ENCODE measurements at regions not wholly inside any gene's neighbourhood (a gene's known extent, or its start where the extent isn't known, plus 50 kb on each side); places are given as distances from the start of the nearest gene placed in this dataset.
"Not testable (repeated sequence)": the region's sequence is repeated elsewhere in the genome, so short reads cannot be mapped to it uniquely, and the experiment has no call there.

DNA sequence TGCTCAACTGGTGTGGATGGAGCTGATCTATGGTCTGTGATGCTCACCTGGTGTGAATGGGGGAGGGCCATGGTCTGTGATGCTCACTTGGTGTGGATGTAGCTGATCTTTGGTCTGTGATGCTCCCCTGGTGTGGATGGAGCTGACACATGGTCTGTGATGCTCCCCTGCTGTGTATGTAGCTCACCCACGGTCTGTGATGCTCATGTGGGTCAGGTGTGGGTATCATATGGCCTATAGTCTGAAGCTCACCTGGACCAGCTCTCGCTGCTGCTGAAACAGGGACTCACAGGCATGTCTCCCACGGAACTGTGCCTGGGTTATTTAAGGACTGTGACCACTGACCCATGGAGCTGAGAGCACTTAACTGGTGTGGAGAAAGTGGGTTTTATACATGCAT, 109.7 kb downstream of the CRLF2 start:
- DNase-seq: peak; percentile 1

DNA sequence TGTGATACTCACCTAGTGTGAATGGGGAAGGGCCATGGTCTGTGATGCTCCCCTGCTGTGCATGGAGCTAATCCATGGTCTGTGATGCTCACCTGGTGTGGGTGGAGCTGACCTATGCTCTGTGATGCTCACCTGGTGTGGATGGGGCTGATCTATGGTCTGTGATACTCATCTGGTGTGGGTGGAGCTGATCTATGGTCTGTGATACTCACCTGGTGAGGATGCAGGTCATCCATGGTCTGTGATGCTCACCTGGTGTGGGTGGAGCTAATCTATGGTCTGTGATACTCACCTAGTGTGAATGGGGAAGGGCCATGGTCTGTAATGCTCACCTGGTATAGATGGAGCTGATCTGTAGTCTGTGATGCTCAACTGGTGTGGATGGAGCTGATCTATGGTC, 110.2 kb downstream of the CRLF2 start:
- DNase-seq: not testable (repeated sequence)

DNA sequence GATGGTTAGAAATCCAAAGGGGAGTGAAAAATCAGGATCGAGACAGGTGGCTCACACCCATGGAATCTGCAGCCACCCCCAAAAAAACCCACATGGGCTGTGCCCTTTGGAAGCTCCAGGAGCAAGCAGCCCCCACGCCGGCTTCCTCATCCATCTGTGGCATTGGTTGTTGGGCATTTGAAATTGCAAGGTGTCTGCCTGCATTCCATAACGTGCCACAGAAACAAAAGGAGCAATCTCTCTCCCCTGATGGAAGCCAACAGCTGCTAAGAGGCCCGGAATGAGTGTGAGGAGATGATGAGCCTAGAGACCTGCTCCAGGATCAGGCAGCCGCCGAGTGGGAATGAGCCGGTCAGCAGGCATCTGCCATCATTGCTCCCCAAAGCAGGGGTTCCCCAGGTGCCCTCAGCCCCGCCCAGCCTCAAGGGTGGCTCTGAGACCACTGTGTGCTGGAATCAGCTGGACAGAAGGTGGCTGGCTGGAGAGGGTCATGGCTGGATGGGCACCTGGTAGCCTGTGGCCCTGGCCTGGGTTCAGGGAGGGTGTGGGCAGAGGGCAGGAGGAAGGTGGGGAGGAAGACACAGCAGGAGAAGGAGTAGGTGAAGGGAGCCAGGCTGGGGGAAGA, 113.2 kb downstream of the CRLF2 start:
- peak; percentile 9 for DNase-seq

GRCh38 chrX:1097328-1097727, 115.1 kb downstream of the CRLF2 start:
- peak; percentile 4 for DNase-seq

- DNase-seq: peak; percentile 6
Measured at GRCh38 chrX:1094566-1095333, 117.7 kb downstream of the CRLF2 start.

- no peak for DNase-seq
Measured at GRCh38 chrX:1093586-1094421, 118.6 kb downstream of the CRLF2 start.

DNA sequence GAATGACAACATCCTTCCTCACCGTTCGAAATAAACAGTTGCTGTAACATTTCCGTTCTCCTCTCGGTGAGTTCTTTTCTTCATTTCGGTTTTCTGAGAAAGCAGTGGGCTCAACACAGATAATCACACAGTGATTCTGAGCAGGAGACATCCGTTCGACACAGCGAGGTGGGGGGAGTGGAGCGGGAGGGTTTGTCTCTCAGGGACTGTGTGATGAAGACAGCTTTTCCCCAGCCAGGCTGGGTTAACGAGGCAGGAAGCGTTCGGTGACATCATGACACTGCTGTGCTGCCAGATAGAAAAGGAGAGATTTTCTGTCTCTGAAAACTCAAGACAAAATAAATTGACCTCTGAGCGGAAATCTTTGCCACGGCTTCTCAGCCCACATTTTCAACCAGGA, 119.3 kb downstream of the CRLF2 start:
- DNase-seq: peak; percentile 53

GRCh38 chrX:1086444-1087409, 125.7 kb downstream of the CRLF2 start:
- DNase-seq: no peak

DNA sequence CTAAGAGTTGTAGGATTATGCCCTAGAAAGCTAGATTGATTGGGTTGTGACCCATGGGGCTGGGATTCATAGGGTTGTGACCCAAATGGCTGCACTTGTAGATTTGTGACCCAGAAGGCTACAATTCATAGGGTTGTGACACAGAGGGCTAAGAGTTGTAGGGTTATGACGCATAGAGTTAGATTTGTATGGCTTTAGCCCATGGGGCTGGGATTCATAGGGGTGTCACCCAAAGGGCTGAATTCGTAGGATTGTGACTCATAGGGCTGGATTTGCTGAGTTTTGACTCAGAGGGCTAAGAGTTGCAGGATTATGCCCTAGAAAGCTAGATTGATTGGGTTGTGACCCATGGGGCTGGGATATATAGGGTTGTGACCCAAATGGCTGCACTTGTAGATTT, 126.6 kb downstream of the CRLF2 start:
- DNase-seq: not testable (repeated sequence)

GRCh38 chrX:1084689-1085088, 127.8 kb downstream of the CRLF2 start:
- DNase-seq: no peak

- no peak for DNase-seq
Measured at GRCh38 chrX:1076871-1077651, 135.4 kb downstream of the CRLF2 start.

GRCh38 chrX:1075741-1076140, 136.7 kb downstream of the CRLF2 start:
- DNase-seq: no peak

DNA sequence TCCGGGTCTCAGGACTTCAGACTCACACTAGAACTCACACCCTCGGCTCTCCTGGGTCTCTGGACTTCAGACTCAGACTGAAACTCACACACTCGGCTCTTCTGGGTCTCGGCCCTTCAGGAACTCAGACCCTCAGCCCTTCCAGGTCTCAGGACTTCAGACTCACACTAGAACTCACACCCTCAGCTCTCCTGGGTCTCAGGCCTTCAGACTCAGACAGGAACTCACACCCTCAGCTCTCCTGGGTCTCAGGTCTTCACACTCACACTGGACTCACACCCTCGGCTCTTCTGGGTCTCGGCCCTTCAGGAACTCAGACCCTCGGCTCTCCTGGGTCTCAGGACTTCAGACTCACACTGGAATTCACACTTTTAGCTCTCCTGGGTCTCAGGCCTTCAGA, 137.3 kb downstream of the CRLF2 start:
- no peak for DNase-seq

- no peak for DNase-seq
Measured at GRCh38 chrX:1074755-1075154, 137.7 kb downstream of the CRLF2 start.

GRCh38 chrX:1074172-1074571, 138.3 kb downstream of the CRLF2 start:
- no peak for DNase-seq

DNA sequence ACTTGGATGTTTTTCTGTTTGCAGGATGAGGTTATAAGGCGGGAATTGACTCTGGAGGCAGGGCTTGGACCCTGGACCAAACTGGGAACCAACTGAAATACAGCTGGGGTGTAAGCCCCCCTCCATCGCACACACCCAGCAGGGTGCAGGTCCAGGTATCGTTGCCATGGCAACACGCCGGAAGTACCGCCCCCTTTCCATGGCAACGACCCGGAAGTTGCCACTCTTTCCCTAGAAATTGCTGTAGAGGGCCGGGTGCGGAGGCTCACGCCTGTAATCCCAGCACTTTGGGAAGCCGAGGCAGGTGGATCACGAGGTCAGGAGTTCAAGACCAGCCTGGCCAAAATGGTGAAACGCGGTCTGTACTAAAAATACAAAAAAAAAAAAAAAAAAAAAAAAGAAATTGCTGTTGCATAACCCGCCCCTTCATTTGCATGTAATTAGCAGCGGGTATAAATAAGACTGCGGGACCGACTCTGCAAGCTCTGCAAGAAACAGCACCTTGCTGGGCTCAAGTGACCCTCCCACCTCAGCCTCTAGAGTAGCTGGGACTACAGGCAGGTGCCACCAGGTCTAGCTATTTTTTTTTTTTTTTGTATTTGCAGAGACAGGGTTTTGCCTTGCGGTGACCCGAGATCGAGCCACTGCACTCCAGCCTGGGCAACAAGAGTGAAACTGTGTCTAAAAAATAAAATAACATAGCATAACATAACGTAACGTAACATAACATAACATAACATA, 139.6 kb downstream of the CRLF2 start:
- DNase-seq: no peak

DNA sequence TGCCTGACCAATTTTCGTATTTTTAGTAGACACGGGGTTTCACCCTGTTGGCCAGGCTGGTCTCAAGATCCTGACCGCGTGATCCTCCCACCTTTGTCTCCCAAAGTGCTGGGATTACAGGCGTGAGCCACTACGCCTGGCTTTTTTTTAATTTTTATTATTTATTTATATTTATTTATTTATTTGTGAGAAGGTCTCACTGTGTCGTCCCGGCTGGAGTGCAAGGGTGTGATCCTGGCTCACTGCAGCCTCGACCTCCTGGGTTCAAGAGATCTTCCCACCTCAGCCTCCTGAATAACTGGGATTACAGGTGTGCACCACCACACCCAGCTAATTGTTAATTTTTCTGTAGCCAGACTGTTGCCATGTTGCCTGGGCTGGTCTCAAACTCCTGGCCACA, 141.1 kb downstream of the CRLF2 start:
- DNase-seq: no peak

GRCh38 chrX:1062351-1062750, 150.1 kb downstream of the CRLF2 start:
- no peak for DNase-seq

- DNase-seq: no peak
Measured at GRCh38 chrX:1060562-1060960, 151.9 kb downstream of the CRLF2 start.

- no peak for DNase-seq
Measured at GRCh38 chrX:1059576-1060561, 152.6 kb downstream of the CRLF2 start.
